H1 (cell line): ENCODE measurements at regions not wholly inside any gene's neighbourhood (a gene's known extent, or its start where the extent isn't known, plus 50 kb on each side); places are given as distances from the start of the nearest gene placed in this dataset.

Source experiments
- CHD1 ChIP-seq: IDR thresholded peaks from 2 replicates; pipeline ENCODE4 v1.6.1; 2012; ENCODE audit warnings: low read depth, low read length, improper control_type of control experiment
- KDM1A ChIP-seq: fragments of 200-600, 300-600 bp; sonication (generic); IDR thresholded peaks from 2 replicates; pipeline ENCODE4 v1.7.1; 2016; ENCODE audit warnings: mild to moderate bottlenecking, low read length, borderline replicate concordance
- NANOG ChIP-seq: IDR thresholded peaks from 2 replicates; pipeline ENCODE4 v1.6.1; 2011; ENCODE audit warnings: low read length, low read depth, mild to moderate bottlenecking, inconsistent platforms; ENCODE audit not compliant: insufficient read depth, poor library complexity, severe bottlenecking
- POLR2A ChIP-seq, 2 experiments: IDR thresholded peaks; 1 replicate in 1 of 2; 2 replicates in 1 of 2; pipeline ENCODE4 v1.6.1; 2011; ENCODE audit warnings: low read depth in 2 of 2, low read length in 2 of 2, mild to moderate bottlenecking in 2 of 2; ENCODE audit errors: control extremely low read depth in 1 of 2
- RXRA ChIP-seq: IDR thresholded peaks from 2 replicates; pipeline ENCODE4 v1.6.1; 2011; ENCODE audit warnings: low read depth, mild to moderate bottlenecking, low read length, moderate library complexity; ENCODE audit not compliant: insufficient read depth
- TAF1 ChIP-seq: IDR thresholded peaks from 2 replicates; pipeline ENCODE4 v1.6.1; 2011; ENCODE audit warnings: mild to moderate bottlenecking, low read depth, low read length
- TF ChIP-seq, protein P1 (sequence below), 3 experiments: IDR thresholded peaks; 1 replicate in 2 of 3; 2 replicates in 1 of 3; pipeline versions ENCODE4 v1.5.1 to v1.6.1; 2011; ENCODE audit warnings: low read length in 3 of 3, mild to moderate bottlenecking in 3 of 3, inconsistent platforms in 2 of 3, low read depth in 1 of 3, moderate library complexity in 1 of 3; ENCODE audit not compliant: insufficient read depth in 1 of 3; ENCODE audit errors: control extremely low read depth in 1 of 3

DNA sequence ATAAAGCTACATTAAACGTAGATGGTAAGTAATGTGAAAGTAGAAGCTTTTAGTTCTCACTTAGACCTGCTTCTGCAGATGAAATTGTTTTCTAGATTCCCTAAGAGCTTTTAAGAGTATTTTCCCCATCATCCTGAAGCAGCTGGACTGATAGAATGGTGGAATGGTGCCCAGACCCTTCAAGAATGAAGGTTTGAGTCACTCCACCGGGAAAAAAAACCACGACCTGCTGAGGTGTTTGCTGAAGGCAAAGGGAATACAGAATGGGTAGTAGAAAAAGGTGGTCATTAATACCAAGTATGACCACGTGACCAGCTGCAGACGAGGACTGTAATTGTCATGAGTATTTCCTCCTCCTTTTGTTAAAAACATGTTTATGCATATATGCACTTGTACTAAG is 79.2 kb upstream of the PTPRZ1 start:
- TF ChIP-seq, protein P1, sequence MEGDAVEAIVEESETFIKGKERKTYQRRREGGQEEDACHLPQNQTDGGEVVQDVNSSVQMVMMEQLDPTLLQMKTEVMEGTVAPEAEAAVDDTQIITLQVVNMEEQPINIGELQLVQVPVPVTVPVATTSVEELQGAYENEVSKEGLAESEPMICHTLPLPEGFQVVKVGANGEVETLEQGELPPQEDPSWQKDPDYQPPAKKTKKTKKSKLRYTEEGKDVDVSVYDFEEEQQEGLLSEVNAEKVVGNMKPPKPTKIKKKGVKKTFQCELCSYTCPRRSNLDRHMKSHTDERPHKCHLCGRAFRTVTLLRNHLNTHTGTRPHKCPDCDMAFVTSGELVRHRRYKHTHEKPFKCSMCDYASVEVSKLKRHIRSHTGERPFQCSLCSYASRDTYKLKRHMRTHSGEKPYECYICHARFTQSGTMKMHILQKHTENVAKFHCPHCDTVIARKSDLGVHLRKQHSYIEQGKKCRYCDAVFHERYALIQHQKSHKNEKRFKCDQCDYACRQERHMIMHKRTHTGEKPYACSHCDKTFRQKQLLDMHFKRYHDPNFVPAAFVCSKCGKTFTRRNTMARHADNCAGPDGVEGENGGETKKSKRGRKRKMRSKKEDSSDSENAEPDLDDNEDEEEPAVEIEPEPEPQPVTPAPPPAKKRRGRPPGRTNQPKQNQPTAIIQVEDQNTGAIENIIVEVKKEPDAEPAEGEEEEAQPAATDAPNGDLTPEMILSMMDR (IDR thresholded peaks at IDR 0.05; ENCODE audit: control extremely low read depth in 1 of 3, insufficient read depth in 1 of 3, low read depth in 1 of 3, low read length in 3 of 3): no peak
- no peak for TF ChIP-seq KDM1A
- no peak for TF ChIP-seq RXRA
- TF ChIP-seq CHD1: no peak
- TF ChIP-seq POLR2A (IDR thresholded peaks at IDR 0.05; ENCODE audit: control extremely low read depth in 1 of 2, low read depth in 2 of 2, low read length in 2 of 2): no peak
- TF ChIP-seq NANOG: no peak
- TF ChIP-seq TAF1: no peak
